GM18498 (cell line): ENCODE measurements at regions not wholly inside any gene's neighbourhood (a gene's known extent, or its start where the extent isn't known, plus 50 kb on each side); places are given as distances from the start of the nearest gene placed in this dataset.
"Not testable (repeated sequence)": the region's sequence is repeated elsewhere in the genome, so short reads cannot be mapped to it uniquely, and the experiment has no call there.

Experiments used
- ATAC-seq: cut with Tn5 transposase; IDR thresholded peaks from one replicate; pipeline ENCODE4 v1.9.1; 2021; ENCODE audit warnings: mild to moderate bottlenecking, moderate library complexity; ENCODE audit not compliant: unreplicated experiment

DNA sequence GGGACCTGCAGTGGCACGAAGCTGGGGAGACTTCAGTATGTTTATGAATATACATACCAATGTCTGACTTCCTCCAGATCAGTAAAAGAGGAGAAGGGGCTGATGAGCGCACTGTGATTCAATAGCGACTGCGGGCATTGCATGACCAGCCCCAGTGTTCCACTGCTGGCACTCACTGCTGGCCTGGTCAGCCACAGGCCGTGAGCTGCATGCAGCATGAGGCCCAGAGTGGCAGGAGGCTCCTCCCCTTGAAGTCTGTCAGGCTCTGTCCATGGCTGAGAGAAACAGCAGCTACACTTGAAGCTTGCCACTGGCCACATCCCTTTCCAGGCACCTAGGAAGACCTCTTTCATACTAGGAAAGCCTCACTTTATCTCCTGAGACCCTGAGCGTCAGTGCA lies 265.9 kb upstream of the CDYL start:
- no peak for ATAC-seq

DNA sequence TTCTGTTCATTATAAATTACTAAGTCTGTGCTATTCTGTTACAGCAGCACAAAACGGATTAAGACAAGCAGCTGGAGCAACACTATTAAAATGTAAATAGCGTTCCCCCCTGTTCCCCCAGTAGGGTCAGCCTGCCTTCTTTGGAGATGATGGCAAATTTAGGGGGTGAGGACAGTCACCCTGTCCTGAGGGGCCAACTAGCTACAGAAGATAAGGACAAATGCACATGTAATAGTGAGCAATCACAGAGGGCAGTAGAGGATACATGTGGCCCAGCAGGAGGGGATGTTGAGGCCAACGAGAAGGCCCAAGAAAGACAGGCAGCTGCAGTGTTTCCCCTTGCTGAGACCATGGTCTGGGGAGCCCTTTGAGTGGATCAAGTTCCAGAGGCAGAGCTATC lies 266.7 kb upstream of the CDYL start:
- ATAC-seq, result no peak

- no peak for ATAC-seq
Observed at GRCh38 chr6:4506792-4507191, 269.4 kb upstream of the CDYL start.

- ATAC-seq, result no peak
Observed at GRCh38 chr6:4506223-4506622, 270.0 kb upstream of the CDYL start.

- no peak for ATAC-seq
Observed at GRCh38 chr6:4504700-4505099, 271.5 kb upstream of the CDYL start.

GRCh38 chr6:4503700-4504099 lies 272.5 kb upstream of the CDYL start:
- no peak for ATAC-seq

DNA sequence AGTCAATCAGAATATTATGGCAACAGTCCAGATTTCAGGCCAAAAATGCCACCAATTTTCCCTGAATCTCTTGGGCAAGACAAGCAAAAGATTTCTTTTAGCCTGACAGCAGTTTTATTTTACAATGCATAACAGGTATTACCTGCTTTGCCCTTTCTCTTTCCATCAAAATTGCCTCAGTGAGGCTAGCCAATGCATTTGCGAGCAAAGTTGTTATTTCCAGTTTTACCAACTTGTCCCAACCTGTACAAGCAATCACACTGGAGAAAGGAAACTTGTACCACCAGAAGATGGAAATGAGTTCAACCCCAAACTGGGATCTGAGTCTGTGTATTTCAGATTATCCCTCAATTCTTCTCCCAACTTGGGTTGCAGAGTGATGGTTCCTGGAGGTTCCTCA lies 279.9 kb upstream of the CDYL start:
- no peak for ATAC-seq

DNA sequence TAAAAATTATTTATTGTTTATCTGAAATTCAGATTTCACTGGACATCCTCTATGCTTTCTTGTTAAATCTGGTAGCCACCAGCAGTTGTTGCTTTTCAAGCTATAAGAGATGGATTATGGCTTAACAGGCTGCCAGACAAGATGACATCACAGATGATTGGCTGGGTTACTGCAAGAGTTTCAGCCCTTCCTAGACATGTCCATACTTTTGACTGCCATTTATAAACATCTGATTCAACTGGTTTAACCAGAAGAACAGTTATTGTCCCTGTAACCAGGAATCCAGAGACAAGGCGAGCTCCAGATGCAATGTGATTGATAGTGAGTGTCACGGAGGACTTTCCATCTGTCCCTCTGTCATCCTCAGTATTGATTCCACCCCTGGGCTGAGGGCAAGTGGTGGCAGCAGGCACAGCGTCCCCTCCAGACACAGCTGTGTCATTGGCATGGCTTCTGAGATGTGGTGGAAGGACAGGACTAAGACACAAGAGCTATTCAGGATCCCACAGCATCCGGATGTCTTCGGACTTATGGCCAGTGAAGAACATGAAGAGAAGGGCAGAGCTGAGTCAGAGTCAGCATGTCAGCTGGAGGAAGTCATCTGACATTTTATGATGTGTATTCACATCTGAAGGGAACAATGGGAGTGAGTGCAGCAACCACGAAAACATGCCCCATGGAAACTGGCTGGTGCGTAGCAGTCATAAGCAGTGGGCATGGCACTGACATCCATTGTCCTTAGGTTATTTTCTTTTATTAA lies 284.5 kb upstream of the CDYL start:
- no peak for ATAC-seq

DNA sequence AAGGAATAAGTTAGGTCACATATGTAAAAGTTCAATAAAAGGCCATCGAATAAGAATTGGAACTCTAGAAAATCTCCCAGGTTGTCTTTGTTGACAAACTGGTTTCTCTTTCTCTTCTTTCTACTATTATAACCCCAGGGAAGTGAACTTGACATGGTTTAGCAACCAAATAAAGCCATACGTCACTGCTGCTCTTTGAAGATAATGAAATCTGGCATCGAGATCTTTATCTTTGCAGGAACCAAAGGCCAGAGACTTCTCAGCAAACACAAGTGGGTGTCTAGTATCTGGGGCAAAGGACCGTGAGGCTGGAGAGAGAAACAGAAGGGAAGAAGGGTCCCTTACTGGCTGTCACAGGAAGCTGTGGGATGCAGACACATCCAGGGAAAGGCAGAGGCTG lies 286.7 kb upstream of the CDYL start:
- ATAC-seq, result no peak

- no peak for ATAC-seq
Observed at GRCh38 chr6:4488389-4488788, 287.8 kb upstream of the CDYL start.

- no peak for ATAC-seq
Observed at GRCh38 chr6:4487538-4487937, 288.7 kb upstream of the CDYL start.

DNA sequence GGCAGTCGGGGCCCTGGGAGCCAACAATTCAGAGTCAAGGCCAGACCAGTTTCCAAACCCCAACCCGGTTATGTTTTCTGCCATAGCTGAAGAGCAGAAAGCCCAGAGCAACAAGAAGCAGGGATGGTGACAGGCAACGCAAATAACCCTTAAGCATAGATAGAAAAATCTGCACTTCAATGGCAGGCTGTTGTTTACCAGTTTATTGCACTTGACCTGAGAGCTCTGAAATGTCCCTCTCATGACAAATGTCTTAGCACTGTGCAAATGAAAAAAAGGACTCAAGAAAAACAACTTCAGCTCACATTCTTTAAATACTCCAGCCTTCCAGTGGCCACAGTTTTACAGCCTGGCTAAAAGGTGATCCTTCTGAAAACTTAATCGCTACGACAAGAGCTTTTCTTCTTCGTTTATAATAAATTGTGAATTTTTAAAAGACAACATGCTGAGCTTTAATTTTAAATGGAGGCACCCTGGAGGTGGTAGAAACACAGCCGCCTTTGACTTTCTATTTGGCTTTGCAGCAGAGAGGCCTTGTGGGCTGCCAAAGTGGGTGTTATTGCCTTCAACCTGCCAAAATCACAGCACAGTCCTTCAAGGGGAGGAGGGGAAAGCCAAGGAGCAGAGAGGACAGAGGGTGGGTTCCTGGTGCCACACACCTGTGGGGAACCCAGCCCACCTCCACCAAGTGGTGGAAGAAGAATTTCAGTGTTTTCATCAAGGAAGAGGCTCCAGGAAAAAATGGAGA lies 289.5 kb upstream of the CDYL start:
- no peak for ATAC-seq

DNA sequence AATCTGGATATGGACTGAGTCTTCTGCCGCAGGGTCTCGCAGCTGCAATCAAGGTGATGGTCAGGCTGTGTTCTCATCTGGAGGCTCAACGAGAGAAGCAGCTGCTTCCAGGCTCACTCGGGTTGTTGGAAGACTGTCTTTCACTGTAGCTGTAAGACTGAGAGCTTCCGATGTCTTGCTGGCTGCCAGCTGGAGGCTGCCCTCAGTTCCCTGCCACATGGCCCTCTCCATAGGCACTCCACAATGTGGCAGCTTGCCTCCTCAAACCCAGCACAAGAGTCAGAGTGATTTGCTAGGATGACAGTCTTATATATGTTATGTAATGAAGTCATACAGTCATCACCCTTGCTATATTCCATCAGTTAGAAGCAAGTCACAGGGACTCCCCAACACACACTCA lies 290.5 kb upstream of the CDYL start:
- ATAC-seq, result no peak

DNA sequence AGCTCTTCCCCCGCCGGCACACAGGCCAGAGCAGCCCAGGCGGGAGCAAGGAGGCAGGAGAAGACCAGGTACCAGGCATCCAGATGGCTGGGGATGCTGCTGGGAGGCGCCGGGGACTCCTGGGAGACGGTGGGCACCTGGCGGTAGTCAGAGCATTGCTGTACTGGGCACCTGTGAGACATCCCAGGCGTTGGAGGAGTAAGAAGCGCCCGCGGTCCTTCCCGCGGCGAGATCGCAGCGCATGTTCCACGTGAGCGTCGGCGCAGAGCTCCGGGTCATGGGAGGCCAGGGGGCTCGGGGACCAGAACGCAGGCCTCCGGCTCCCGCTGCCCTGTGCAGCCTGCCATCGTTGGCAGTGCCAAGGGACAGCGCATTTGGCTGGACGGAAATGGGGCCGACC lies 293.7 kb upstream of the CDYL start:
- no peak for ATAC-seq

- no peak for ATAC-seq
Observed at GRCh38 chr6:4480788-4481735, 295.1 kb upstream of the CDYL start.

DNA sequence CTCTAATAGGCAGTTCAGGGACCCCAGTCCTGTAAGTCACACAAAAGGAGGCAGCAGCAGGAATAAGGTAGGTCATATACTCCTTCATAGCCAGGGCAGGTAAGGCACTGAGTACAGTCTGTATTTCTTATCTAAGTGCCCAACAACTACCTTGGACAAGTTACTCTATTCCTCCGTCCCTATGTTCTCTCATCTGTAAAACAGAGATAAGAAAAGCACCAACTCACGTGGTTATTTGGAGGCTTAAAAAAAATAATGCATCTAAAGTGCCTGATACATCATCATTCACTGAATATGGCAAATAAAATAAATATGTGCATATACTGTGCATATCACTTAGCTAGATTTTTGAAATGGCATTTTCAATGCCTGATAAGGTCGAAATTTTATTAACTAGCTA lies 298.1 kb upstream of the CDYL start:
- ATAC-seq, result no peak

DNA sequence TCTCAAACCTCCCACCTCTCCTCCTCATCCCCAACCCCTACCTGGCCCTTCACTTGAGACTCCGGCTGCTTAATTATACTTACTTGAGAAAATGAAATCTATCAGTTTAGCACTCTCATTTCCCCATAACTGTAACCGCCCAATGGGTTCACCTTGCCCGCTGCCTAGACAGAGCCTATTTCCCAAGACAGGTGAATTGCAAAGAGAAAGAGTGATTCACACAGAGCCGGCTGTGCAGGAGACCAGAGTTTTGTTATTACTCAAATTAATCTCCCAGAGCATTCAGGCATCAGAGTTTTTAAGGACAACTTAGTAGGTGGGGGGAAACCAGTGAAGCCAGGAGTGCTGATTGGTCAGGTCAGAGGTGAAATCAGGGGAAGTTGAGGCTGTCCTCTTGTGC lies 301.4 kb upstream of the CDYL start:
- ATAC-seq, result no peak

DNA sequence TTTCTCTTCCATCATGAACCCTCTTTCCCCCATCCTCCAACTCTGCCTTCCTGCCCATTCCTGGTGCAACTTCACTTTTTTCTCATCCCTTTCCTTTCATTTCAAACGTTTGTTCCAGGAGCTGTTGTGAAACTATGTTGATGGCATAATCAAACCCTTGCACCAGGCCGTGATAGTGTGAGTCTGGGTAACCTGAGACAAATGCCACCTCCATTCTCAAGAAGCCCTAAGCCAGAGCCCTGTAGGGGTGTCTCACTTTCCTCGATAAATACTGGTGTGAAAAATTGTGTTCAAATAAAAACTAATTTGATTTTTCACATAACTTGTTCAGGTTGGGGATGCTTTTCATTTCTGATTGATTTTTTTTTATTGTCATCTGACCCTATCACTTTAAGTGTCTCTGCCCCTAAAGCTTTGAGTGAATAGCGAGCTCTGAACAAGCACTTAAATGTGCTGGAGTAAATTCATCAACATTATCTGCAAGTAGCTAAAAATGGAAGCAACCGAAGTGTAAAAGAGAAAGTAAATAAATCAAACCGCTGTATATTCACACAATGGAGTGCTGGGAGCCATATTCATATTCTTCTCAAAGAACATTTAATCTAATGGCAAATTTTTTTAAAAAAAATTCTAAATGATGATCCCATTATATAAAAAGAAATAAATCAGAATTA lies 303.1 kb upstream of the CDYL start:
- no peak for ATAC-seq

DNA sequence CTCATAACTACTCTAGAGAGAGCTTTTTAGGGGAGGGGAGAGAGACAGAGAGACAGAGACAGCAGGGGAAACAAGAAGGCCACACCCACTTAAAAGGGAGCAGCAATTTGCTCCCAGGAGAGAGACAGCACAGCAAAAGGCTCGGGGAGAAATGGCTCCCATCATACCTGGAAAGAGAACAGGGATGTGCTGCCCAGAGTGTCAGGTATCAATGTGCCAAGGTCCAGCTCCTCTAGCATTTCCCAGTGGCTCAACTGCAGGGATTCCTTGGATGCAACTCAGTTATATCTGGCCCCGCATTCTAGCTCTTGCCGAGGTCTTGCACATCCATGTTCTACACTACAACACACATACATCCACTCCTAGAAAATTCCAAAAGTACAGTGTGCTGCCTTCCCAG lies 304.0 kb upstream of the CDYL start:
- ATAC-seq, result no peak

- ATAC-seq, result not testable (repeated sequence)
Observed at GRCh38 chr6:4471515-4471914, 304.7 kb upstream of the CDYL start.

GRCh38 chr6:4470698-4471210 lies 305.4 kb upstream of the CDYL start:
- no peak for ATAC-seq
